ENCODE measurements at regions not wholly inside any gene's neighbourhood (a gene's known extent, or its start where the extent isn't known, plus 50 kb on each side); places are given as distances from the start of the nearest gene placed in this dataset.

- no peaks in the 10 kb centered on the region for H3K4me1 ChIP-seq (ENCODE audit: control insufficient read depth in 1 of 2, insufficient read depth in 2 of 2, low read length in 2 of 2)
- no peak for DNase-seq (ENCODE audit: low read depth, low spot score)
- H2AFZ ChIP-seq (ENCODE audit: low read depth, low read length, poor library complexity, severe bottlenecking), result no peak overlapping the region
- no TSS peak for BruUV-seq (replicated peaks)
- ChIA-PET RAD21 (ENCODE audit: low non-redundant PET in 1 of 2, low total read pairs in 2 of 2, uncharacterized antibody in 2 of 2, unreplicated experiment in 2 of 2) (no interaction called here), POLR2A (no interaction called here), CTCF (no interaction called here)
- intact Hi-C loops (cut with micrococcal nuclease), result no loop called here
- H3K79me2 ChIP-seq (ENCODE audit: insufficient read depth, low read length), result no peaks in the 10 kb centered on the region
- no peak overlapping the region for H3K27ac ChIP-seq (ENCODE audit: low read depth, low read length)
- no peak for ATAC-seq
- H3K9me2 ChIP-seq (ENCODE audit: insufficient read depth), result no peaks in the 10 kb centered on the region
- H3K9ac ChIP-seq (ENCODE audit: low read length), result no peak overlapping the region
- no peak overlapping the region for H3K4me3 ChIP-seq (replicated peaks in 1 of 2; ENCODE audit: low read depth in 1 of 2, low read length in 2 of 2)
- TF ChIP-seq MAX (IDR thresholded peaks at IDR 0.05) (no peak), REST (IDR thresholded peaks at IDR 0.05; ENCODE audit: low read depth) (no peak), CTCF (IDR thresholded peaks at IDR 0.05 in 2 of 3, conservative IDR thresholded peaks at IDR 0.05 in 1 of 3; ENCODE audit: borderline replicate concordance in 1 of 3, insufficient read depth in 1 of 3, low read depth in 2 of 3, low read length in 2 of 3) (no peak), EZH2phosphoT487 (IDR thresholded peaks at IDR 0.05; ENCODE audit: borderline replicate concordance) (no peak), JUND (IDR thresholded peaks at IDR 0.05) (no peak), POLR2A (IDR thresholded peaks at IDR 0.05; ENCODE audit: borderline replicate concordance, extremely low read depth, insufficient read depth, insufficient read length) (no peak), ZBTB33 (IDR thresholded peaks at IDR 0.05; ENCODE audit: extremely low read depth, insufficient replicate concordance, low read length) (no peak), CEBPB (IDR thresholded peaks at IDR 0.05; ENCODE audit: low read depth) (no peak), EGR1 (IDR thresholded peaks at IDR 0.05; ENCODE audit: low read depth) (no peak), RAD21 (IDR thresholded peaks at IDR 0.05; ENCODE audit: low read depth) (no peak), YY1 (IDR thresholded peaks at IDR 0.05; ENCODE audit: extremely low read depth, insufficient replicate concordance, low read depth, low read length) (no peak), SP1 (IDR thresholded peaks at IDR 0.05; ENCODE audit: low read depth) (no peak), ATF3 (IDR thresholded peaks at IDR 0.05) (no peak), ZNF274 (IDR thresholded peaks at IDR 0.05; ENCODE audit: low read depth, low read length) (no peak), TCF7L2 (IDR thresholded peaks at IDR 0.05; ENCODE audit: borderline replicate concordance, extremely low read depth, insufficient read depth, insufficient read length) (no peak), ZFX (IDR thresholded peaks at IDR 0.05) (no peak), EZH2 (IDR thresholded peaks at IDR 0.05) (no peak), SRF (IDR thresholded peaks at IDR 0.05; ENCODE audit: low read depth) (no peak), CBX3 (IDR thresholded peaks at IDR 0.05; ENCODE audit: low read depth) (no peak), ELF1 (IDR thresholded peaks at IDR 0.05; ENCODE audit: borderline replicate concordance, low read depth) (no peak)
- peaks cover 0 to 3% of the 10 kb centered on the region in 2 experiments; a peak in 1 of 4 replicates for H3K9me3 ChIP-seq (ENCODE audit: control insufficient read depth in 1 of 2, insufficient read depth in 1 of 2, low read depth in 1 of 2, low read length in 2 of 2)
- H3K36me3 ChIP-seq (ENCODE audit: control insufficient read depth in 1 of 2, insufficient read depth in 2 of 2, low read length in 2 of 2), result no peaks in the 10 kb centered on the region
- no peak overlapping the region for H3K4me2 ChIP-seq (ENCODE audit: low read length)
- H4K20me1 ChIP-seq (ENCODE audit: insufficient read depth), result no peaks in the 10 kb centered on the region
- no peaks in the 10 kb centered on the region for H3K27me3 ChIP-seq (ENCODE audit: insufficient read depth, low read length)
Observed at GRCh38 chr11:131204765-131205380, 165.5 kb upstream of the NTM start.
